HG02981 (cell line): ENCODE measurements at regions not wholly inside any gene's neighbourhood (a gene's known extent, or its start where the extent isn't known, plus 50 kb on each side); places are given as distances from the start of the nearest gene placed in this dataset.
"Not testable (repeated sequence)": the region's sequence is repeated elsewhere in the genome, so short reads cannot be mapped to it uniquely, and the experiment has no call there.

Experiments used
- ATAC-seq: cut with Tn5 transposase; IDR thresholded peaks from one replicate; pipeline ENCODE4 v1.9.1; 2021; ENCODE audit warnings: mild to moderate bottlenecking, moderate library complexity; ENCODE audit not compliant: unreplicated experiment

DNA sequence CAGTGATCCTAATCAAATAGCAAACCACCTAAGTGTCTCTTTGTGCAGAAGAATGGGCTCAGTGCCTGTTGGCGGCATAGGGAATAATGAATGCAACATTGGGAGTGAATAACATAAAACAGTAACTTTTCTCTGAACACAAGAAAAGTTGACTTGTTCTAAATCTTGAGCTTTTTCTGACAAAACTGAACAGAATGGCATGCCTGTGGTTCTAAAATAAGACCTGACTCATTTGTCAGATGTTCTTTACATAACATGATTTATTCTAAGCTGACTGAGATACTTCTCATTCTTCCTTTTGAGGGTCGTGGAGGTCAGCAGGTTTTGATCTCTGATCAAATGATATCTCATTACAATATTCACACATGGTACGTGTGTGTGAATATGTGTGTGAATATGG lies 165.4 kb upstream of the WDR1 start:
- ATAC-seq = no peak

GRCh38 chr4:10279261-10279660 lies 162.7 kb upstream of the WDR1 start:
- no peak for ATAC-seq

GRCh38 chr4:10278071-10278470 lies 161.5 kb upstream of the WDR1 start:
- no peak for ATAC-seq

- no peak for ATAC-seq
These were observed 159.6 kb upstream of the WDR1 start for GRCh38 chr4:10276152-10276551.

DNA sequence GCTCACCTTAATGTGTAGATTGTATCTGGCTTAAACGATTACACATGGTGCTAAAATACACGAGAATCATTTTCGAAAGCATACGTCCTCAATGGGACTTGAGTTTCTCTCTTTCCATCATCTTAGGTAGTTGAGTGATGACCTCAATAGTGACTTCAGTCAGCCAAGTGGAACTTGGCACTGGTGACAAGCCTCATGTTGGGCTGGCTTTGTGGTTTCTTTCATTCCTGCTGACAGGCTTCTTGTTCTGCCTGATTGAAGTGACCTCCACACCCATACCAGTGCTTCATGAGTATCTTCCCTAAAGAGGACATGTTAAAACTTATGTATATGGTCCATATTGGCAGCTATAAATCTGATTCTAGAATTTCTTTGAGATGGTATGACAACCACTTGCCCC lies 159.1 kb upstream of the WDR1 start:
- ATAC-seq = no peak

- ATAC-seq = no peak
These were observed 156.4 kb upstream of the WDR1 start for GRCh38 chr4:10273030-10273429.

DNA sequence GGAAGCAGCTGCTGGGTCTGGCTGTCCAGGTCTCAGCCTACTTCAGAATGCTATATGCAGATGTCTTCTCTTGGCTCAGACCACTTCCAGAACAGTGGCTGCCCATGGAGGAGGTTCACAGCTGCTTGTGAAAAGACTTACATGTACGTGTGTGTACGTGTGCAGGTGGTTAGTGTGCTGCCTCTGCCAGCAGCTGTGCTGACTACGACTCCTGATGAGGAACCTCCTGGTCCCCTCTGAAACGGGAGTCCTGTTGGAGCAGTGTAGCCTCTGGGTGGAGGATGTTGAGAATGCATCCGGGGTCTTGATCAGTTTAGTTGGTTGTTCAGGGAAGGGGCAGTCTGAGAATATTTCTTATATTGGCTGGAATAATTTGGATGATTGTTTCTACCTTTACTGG lies 155.9 kb upstream of the WDR1 start:
- ATAC-seq = no peak

GRCh38 chr4:10267066-10267465 lies 150.5 kb upstream of the WDR1 start:
- ATAC-seq = no peak

GRCh38 chr4:10260777-10261176 lies 144.2 kb upstream of the WDR1 start:
- ATAC-seq = no peak

- no peak for ATAC-seq
These were observed 143.4 kb upstream of the WDR1 start for GRCh38 chr4:10259976-10260375.

GRCh38 chr4:10256203-10256602 lies 139.6 kb upstream of the WDR1 start:
- no peak for ATAC-seq

DNA sequence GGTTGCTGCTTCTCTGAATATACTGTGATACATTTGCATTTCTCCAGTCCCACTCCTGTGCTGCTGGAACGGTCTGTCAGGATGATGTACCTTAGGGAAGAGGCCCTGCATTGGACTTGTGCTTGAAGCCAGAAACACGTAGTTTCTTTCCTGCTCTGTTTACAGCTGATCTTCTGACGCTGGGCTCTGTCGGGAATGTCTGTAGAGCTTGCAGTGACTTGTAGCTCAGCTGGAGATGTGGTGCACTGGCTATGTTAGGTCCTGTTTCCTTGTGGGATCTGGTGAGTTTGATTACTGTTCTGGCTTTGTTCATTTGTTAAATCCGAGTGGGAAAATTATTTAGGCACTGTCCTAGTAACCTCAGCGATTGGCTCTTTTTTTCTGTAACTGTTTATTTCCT lies 137.2 kb upstream of the WDR1 start:
- no peak for ATAC-seq

DNA sequence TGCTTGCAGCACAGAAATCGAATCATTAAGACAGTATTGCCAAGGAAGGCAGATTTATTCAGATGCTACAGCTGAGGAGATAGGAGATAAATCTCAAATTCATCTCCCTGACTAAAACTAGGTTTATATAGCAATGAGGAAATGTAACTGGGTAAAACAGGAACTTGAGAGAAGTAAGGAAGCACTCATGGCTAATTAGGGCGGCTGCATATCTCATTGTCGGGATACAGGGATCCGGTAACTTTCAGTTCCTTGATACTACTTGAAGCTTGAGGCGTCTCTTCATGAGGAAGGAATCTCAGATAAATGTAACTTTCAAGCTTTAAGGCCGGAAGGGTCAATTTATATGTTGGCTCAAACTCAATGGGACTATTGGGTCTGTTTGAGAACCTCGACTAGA lies 129.2 kb upstream of the WDR1 start:
- ATAC-seq = no peak

DNA sequence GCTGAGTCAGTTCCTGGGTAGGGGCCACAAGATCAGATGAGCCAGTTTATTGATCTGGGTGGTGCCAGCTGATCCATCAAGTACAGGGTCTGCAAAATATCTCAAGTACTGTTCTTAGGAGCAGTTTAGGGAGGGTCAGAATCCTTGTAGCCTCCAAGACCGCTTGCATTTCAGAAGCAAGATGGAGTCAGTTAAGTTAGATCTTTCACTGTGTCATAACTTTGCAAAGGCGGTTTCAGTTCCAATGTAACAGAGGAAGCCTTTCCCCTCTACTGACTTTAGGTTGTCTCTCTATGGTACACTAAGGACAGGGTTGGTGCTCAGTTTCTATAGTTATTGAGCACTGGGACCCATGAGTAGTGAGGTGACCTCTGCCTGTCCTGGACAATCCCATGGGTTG lies 127.3 kb upstream of the WDR1 start:
- ATAC-seq = no peak

- no peak for ATAC-seq
These were observed 124.1 kb upstream of the WDR1 start for GRCh38 chr4:10240691-10241090.

DNA sequence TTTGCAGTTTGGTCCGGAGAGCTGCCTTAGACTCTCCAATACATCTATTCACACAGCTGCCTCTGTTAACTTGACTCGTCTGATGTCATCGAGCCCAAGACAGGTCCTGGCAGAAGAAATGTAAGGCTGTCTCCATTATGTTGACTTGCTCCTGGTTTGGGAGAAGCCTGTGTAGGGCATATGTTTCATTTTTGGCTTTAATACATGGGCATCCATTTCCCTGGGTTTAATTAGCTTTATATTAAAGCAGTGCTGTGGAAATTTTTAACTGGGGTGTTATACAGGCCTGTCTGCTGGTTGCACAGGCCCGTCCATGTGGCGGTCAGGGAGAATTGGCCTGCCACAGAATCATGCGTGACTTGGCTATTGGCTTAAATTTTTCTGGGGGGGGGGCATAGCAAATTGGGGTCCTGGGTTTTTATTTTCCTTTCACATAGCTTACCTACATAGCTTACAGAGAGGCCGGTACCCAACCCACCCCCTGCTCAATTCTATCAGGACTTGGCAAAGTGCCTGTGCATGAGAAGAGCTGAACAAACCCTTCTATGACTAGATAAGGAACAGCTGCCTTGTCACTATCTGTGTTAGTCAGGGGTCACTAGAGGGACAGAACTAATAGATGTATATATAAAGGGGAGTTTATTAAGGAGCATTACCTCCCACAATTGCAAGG lies 123.5 kb upstream of the WDR1 start:
- ATAC-seq = no peak

DNA sequence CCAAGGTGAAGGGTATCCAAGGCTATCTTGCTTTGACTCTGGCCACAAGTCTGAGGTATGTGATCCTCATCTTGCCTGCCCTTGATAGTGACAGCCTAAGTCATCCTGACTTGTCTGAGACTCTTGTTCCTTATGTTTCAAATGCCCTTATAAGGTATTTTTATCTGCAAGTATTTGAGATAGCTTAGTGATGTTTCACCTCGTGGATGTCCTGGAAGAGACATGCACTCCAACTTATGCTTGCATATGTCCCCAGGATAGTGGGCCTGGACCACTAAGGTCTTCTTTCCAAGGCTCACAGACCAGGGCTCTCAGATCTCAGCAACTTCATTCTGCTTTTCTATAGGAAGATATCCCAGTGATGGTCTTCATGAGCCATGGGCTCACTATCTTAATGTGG lies 120.5 kb upstream of the WDR1 start:
- ATAC-seq = no peak

GRCh38 chr4:10232114-10232513 lies 115.5 kb upstream of the WDR1 start:
- no peak for ATAC-seq

DNA sequence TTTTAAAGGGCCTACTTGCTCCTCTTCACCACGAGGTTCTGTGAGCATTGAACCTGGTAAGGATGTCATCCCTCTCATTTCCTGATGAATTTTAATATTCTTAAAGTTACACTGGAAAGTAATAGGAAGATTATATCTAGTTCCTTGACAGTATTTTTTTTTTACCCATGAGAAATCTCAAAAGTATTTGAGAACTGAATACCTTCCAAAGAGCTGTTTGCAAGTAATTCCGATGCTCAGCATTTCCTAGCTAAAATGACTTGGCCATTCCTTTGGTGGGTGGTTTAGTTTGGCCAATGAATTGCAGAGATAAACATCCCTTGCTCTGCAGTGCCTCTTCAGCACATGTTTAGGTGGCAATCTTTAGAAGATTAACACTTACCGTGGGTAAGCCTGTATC lies 110.2 kb upstream of the WDR1 start:
- no peak for ATAC-seq

DNA sequence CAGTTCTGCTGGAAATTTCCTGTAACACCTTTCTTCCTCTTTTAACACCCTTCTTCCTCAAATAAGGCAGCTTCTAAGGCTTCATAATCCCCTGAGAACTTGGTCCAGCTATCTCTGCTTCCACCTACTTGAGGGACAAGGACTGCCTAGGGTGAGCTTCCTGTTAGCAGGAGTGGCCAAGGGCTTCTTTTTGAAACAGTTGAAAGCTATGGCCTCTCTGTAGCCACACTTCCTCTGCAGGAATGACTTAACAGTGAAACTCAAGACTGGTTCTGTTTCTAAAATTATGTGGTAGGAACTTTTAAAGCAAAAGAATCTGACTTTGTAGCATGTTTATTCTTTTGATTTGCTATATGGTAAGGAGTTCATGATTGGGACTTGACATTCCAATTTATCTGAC lies 108.5 kb upstream of the WDR1 start:
- no peak for ATAC-seq

DNA sequence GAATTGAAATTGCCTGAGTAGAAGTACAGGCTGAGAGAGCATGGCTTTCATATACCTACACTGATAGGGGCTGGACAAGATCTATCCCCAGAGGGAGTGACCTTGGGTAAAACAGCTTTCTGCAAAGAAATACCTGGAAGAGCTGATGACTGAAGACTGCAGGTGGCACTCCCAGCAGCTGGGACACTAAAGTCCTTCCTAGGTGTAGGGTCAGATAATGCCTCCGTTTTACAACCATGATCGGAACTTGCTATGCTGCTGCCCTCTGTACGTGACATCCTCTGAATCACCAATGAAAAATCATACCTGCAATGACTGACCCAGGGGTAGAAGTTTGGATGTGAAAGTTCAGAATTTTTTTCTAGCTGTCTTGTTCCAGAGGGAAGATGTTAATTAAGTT lies 107.2 kb upstream of the WDR1 start:
- no peak for ATAC-seq

- not testable (repeated sequence) for ATAC-seq
These were observed 96.9 kb upstream of the WDR1 start for GRCh38 chr4:10213481-10213880.

DNA sequence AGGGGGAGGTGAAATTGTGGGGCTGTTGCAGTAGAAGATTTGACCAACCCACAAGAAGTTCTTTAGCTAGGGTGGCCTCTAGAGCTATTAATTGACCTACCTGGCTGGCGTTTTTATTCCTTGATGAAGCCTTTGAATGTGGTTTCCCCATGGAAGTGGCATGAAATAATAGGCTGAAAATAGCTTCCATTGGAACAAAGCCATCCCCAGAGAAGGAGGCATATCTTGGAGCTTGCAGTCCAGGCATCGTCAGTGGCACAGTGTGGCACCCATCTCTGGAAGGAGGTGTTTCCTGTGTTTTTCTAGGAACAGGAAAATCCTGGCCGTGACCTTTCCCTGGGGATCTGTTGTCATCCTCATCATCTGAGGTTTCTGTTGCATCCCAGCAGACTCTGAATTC lies 96.3 kb upstream of the WDR1 start:
- ATAC-seq = no peak

DNA sequence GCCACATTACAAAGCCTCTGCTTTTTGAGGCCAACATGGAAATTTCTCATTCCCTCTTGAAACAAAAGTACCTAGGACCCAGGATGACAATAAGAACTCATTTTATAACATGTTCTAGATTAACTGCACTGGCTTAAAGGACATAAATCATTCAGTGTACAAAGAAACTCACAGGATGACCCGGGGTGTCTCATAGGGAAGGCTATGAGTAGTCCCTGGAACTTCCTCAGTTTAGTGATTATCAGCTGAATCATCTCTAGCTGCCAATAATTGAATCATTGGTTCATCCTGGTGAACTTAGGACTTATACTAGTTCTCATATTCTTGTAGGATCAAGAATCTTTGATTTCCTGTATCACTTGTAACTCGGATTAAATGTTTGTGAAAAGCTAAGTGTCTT lies 95.8 kb upstream of the WDR1 start:
- no peak for ATAC-seq
